Hypothalamus (tissue), 51 donors: ENCODE measurements at regions not wholly inside any gene's neighbourhood (a gene's known extent, or its start where the extent isn't known, plus 50 kb on each side); places are given as distances from the start of the nearest gene placed in this dataset.
"Not testable (repeated sequence)": the region's sequence is repeated elsewhere in the genome, so short reads cannot be mapped to it uniquely, and the experiment has no call there.

Experiments used
- DNase-seq, 51 donors: peaks; one replicate each; lab custom pipeline; 2025; lab: John Stamatoyannopoulos, UW

DNA sequence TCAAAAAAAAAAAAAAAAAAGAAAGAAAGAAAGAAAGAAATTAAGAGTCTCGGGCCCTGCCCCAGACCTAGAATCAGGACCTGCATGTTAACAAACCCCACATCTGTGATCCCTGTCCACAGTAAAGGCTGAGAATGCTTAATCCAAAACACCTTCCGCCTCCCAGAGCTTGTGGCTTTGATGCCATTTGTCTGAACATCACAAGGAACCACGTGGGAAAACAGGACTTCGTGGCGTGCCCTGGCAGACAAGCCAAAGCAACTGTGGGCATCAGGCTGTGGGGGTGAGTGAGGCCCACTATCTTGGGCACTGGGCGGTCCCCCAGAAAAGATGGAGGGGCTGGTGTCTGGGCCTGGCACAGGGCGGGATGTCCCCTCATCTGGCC lies 173.4 kb upstream of the CIBAR2 start:
- no peak for DNase-seq

DNA sequence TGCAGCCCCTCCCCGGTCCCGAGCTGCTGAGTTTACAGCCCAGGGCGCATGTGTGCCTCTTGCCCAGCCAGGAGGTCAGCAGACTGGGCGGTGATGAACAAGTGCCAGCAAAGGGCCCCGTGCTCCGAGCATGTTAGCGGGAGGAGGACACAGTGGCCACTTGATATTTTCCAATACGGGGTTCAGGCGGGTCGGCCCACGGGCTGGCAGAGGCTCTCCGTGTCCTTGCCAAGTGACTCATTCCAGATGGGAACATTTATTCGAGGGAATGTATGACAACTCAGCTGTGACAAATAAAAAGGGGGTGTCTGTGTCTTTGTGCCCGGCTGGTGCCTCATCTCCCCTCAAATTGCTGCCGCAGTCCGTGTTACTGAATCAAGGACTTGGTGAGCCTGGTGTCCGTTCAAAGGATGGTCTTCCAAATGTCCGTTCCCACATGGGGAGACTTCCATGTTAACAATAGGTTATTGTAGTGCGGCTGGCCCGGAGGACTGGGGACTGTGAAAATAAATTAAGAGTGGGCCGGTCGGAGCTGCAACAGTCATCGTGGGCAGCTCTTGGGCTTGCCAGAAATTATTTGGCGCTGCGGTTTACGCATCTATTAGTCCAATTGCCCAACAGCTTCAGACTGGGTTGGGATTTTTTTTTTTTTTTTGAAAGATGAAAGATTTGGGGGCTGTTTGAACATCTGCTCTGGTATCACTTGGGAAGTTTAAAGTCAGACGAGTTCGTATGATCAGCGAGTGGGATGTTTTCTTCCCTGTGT lies 174.0 kb upstream of the CIBAR2 start:
- peak; percentile 35 to 95 (median 84) for DNase-seq

DNA sequence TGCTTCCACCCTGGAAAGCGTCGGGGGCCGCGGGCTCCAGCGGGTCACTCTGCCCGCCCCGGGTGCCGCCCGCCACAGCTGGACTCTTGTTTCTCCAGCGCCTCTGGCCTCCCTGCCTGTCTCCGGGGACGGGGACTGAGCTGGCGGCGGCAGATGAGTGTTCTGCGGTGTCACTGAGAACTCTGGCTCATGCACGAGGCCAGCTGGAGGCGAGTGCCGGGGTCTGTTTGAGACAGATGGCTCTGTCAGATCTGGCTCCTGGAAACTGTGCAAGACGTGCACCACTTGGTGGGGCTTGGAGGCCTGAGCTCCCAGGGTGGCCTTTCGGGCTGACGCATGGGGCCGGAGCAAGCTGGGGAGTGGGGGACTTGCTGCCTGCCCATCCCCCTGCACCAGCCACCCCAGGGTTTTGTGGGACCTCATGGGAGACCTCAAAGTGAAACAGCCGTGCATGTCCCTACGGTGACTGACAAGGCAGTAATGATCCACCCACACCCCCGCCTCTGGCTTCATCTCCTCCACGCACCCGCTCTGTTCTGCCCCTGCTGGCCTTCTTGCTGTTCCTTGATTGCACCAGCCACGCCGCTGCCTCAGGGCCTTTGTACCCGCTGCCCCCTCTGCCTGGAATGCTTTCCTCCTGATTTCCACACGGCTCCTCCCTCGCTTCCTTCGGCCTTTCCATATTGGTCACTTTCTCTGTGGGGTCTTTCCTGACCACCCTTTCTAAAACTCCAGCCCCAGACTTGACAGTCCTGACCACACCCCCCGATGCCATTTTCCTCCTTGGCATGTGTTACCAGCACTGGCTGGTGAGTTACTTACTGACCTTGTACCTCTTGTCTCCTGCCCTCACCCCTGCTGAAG lies 174.9 kb upstream of the CIBAR2 start:
- peak in 43 of 51 donors; percentile 10 to 82 (median 60) for DNase-seq

DNA sequence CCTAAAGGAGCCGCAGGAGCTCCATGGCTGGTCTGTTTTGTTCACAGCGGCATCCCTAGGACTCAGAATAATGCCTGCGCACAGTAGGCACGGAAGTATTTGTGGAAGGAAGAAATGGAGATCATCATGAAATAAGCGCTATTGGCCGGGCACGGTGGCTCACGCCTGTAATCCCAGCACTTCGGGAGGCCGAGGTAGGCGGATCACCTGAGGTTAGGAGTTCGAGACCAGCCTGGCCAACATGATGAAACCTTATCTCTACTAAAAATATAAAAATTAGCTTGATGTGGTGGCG lies 175.5 kb upstream of the CIBAR2 start:
- not testable (repeated sequence) for DNase-seq

DNA sequence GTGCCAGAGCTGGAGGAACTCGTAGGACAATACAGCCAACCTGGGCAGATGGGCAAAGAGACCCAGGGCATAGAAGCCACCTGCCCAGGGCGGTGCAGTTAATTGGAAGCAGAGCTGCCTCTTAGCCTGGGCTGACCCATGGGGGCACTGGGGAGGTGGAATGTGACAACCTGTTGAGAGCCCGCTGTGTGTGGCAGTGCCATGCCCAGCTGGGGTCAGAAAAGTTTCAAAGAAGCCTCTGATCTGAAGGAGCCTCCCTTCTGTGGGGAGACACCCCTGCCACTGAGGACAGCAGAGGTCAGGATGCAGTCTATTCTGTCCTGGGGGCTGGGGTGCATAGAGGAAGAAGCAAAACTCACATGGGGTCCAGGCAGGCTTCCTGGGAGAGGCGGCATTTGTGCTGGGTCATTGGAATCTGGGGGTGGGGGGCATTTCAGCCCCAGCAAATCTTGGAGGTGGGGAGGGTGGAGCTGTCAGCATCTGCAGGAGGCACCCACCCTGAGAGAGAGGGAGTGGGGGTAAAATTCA lies 176.1 kb upstream of the CIBAR2 start:
- DNase-seq, result no peak

DNA sequence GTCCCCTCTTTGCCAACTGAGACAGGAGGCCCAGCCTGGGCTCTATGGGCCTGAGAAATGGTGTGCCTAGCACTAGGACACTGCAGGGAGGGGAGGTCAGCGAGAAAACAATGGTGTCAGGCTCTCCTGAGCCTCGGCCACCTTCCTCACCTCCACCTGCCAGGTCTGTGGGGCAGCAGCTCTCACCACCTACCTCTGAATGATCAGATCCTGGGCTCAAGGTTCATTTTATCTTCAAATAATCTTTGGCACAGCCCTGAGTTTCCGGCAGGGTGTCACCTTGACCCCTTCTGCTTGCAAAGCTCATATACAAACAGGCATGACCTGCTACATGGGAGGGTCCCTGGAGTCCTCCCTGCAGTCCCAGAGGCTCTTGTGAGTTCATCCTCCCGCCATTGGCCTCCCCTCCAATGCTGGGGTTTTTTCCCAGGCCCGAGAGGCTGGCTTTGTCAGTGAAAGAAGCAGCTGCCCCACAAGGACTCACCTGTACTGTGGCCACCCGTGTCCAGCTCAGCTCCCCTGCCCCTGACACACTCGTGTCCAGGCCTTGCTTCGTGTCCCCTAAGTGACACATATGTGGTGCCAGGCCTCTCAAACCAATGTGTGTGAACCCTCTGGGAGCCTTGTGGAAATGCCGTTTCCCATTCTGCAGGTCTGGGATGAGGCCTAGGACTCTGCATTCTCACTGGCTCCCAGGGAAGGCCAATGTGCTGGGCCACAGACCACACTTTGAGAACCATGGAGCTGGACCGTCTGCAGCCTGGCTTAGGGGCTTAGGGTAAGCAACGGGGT lies 176.8 kb upstream of the CIBAR2 start:
- DNase-seq, result no peak

DNA sequence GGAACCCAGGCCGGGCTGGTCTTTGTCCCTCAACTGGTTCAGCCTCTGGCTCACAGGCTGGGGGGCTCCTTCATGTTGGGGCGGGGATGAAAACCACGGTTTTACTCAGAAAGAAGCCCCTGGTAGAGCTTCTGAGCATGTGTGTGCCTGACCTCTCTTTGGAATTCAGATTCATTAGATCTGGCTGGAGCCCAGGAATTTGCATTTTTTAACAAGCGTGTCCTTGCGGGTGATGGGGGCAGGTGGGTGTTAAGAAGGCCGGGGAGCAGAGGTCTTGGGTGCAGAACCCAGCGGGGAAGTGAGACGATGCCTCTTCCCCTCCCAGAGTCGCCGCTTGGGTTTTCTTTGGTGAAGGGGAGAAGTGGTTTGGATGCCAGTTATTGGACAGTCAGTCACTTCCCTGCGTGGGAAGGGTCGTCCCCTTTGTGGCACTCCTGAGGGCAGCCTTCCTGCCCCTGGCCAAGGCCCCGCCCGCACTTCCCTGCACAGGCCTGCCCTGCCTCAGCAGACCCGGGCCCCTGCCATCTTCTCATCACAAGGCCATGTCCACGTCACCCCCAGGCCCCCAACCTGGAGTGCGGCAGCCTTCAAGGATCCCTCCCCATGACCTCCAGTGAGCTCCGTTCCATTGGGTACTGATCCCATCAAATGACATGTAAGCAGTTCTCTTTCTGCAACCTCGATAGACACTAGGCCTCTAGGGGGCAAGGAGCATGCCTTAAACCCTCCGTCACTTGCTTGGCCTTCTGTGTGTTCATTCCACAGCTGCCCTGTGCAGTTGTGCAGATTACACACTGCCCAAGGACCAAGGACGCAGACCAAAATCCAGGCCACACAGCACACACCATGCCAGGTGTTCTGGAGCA lies 177.7 kb upstream of the CIBAR2 start:
- DNase-seq, result peak in 2 of 51 donors; percentile 14 to 29

DNA sequence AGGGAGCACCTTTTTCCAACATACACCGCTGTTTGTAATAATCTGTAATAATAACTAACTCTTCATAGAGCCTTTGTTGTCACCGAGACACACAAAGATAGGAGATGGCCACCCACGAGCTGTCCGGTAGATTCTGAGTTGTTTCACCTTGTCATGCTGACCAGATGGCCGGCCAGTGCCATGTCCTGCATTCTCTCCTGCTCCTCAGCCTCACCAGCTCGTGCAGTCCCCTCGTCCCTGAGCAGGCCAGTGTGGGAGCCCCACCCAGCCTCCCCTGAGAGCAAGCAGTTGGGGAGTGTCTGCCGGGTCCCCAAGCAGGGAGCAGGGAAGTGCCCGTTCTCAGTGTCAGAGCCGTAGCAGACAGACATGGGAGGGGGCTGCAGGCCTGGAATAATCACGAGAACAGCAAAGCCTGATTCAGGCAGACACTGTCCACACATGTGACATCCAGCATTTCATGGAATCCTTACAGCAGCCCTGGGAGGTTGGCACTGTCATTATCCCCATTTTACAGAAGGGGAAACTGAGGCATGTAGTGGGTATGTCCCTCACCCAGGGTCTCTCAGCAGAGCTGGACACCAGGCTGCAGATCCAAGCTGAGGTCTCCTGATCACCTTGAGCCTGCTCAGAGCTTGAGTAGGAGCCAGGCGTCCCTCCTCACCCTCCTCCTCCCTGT lies 178.5 kb upstream of the CIBAR2 start:
- DNase-seq, result no peak

DNA sequence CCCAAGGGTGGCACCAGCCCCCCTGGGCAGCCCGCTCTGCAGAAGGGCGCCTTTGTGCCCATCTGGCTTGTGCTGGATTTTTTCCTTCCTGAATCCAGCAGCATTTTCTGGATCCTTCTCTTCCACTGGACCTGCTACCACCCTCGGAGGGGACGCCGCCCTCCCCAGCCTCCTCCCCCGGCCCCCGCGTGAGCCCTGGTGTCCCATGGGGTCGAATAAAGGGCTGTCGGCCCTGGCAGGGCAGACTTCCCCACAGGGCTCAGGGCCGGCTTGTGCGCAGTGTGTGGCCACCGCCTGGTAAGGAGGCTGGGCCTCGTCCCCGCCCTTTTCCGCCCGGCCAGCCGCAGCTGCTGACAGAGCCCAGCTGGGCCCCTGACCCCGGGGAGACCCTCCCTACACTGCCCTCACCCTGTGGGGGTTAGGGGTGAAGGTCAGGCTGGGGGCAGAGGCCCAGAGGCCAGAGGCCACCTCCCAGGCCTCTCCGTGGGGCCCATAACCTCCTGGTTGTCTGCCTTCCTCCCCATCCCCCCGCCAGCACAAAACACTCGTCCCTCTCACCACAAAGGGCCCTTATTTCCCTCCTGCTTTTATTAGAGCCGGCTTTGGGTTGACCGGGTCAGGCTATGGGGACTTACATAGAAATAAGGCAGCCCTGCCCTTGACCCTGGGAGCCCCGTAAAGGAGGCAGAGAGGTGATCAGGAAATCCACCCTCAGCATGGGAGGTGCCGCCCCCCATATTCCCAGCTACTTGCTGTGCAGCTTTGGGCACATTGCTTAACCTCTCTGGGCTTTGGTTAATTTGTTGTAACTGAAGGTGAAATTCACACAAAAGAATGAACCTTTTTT lies 179.3 kb upstream of the CIBAR2 start:
- peak in 47 of 51 donors; percentile 15 to 91 (median 69) for DNase-seq

DNA sequence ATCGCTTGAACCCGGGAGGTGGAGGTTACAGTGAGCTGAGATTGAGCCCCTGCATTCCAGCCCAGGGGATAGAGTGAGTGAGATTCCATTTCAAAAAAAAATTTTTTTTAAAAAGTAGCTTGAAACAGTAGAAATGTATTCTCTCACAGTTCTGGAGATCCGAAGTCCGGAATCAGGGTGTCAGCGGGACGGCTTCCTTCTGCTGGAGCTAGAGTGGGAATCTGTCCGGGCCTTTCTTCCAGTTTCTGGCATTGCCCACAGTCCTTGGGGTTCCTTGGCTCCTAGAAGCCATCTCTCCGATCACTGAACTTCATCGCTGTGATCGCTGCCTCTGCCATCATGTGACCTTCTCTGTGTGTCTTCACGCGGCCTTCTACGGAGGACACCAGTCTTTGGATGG lies 181.2 kb upstream of the CIBAR2 start:
- no peak for DNase-seq

DNA sequence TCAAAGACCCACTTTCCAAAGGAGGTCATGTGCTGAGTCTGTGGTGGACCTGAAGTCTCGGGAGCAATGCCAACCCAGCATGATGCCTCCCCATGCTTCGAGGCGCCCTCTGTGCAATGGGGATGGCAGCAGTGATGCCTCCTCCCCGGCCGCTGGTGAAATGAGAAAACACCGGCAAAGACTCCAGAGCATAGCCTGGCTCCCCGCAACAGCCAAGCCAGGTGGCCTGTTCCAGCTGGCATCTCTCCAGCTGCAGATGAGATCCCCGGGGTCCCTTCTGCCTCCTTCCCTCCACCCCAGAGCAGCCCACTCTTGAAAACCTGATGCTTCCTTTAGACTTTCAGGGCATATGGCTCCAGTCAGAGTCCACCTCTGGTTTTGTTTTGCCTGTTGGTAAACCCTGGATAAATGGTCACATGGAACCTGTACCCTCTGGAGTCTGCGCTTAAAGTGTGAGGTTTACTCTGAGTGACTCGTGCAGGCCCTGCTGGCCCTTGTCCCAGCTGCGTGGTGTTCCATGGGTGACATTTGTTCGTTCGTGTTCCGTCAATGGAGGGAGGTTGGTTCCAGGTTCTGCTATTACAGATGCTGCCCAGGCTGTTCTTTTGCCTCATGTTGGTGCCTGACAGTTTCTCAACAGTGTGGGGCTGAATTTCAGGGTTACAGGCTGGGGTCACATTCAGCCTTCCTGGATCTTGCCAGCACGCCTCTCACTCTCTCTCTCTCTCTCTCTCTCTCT lies 181.8 kb upstream of the CIBAR2 start:
- no peak for DNase-seq

DNA sequence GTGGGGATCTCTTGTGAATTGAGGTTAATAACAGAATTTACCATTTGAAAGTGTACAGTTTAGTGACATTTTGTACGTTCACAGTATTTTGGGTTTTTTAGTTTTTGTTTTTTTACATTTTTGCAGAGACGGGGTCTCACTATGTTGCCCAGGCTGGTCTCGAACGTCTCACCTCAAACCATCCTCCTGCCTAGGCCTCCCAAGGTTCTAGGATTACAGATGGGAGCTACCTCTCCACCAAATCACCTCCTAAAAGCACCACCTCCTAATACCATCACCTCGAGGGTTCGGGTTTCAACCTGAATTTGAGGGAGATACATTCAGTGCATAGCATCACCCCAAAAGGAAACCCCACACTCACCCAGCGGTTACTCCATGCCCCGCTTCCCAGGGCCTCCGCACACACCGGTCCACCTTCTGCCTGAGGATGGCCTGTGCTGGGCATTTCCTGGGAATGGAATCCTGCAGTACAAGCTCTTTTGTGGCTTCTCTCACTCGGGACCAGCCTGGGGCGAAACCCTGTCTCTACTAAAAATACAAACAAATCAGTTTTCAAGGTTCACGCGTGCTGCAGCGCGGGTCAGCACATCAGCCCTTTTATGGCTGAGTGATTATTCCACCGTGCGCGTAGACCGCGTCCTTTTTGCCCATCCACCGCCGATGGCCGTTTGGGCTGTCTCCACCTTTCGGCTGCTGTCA lies 182.7 kb upstream of the CIBAR2 start:
- DNase-seq, result no peak

DNA sequence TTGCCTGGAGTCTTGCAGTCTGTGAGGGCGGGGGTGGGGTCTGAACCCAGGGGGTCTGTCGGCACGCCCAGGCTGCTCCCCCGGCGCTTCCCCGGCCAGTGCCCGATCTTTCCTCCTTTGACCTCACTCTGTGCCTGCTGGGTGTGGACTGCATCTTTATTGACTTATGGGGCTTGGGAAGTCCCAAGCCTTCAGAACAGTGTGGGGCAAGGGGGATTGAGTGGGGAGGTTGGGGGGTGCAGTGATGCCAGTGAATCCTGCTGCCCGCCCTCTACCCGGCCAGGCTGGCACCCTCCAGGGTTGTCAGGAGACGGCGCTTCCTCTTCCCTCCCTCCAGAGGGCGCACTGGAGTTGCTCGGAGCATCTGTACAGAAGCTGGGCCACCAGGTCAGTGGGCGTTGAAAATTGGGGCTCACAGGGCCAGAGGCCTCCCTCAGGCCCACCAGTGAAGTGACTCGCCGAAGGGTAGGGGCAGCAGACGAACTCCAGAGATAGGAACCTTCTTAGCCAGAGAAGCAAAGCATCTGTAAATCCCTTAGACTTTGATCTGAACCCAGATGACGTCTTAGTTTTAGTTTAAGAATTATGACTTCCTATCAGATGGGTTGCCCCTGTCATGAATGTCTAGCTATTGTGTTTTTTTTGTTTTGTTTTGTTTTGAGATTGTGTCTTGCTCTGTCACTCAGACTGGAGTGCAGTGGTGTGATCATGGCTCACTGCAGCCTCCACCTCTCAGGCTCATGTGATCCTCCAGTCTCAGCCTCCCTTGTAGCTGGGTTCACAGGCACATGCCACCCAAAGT lies 184.8 kb upstream of the CIBAR2 start:
- DNase-seq, result peak in 27 of 51 donors; percentile 11 to 69 (median 33)

DNA sequence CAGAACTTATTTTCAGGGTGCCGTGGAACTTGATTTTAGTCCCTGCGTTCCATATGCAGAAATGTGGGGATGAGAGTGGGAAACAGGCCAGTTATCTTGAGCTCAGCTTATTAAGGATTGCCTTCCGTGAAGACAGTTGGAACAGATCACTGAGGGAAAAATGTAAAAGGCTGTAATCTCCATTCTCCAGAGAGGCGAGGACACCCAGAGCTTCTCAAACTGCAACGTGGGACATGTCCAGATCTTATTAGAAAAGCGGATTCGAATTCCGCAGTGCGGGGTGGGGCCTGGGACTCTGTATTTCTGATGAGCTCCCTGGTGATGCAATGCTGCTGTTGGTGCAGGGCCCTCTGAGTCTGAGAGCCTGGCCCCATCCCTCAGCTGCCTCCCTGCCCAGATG lies 185.6 kb upstream of the CIBAR2 start:
- no peak for DNase-seq

DNA sequence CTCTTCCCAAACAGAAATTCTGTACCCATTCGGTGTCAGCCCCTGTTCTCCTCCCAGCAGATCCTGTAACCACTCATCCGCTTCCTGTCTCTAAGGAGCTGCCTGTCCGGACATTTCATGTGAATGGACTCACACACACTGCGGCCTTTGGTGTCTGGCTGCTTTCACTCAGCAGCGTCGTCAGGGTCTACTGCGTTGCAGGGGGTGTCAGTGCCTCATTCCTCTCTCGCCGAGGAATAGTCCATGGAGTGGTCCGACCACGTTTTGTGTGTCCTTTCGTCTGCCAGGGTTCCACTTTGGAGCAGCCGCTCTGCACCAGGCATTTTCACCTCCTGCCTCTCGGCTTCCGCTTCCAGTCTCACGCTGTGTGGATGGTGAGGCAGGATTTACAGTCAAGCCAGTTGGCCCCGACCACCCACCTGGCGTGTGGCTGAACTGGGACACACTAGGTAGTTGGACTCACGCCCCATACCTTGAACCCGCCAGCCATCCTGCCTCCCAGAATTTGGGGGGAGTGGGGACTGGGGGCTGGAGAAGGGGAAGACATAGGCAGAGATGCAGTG lies 188.2 kb upstream of the CIBAR2 start:
- no peak for DNase-seq

DNA sequence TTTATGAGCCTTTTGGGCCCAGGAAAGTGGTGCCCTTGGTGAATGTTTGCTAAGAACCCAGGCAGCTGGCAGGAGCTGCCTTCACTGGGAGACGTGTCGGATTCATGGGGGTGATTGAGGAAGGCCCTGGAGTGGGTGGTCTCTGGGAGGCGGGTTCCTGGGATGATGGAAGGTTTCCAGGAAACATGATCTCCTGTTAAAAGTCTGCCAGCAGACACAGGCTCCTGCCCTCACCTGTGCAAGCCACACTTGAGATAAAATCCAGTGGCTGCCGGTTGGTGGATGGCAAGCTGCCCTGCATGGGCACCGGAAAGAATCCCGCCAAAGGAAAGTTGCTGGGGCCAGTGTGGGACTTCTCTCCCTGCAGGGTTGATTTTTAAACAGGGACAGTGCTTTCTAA lies 189.0 kb upstream of the CIBAR2 start:
- DNase-seq, result no peak
